HepG2 (cell line): ENCODE measurements at regions not wholly inside any gene's neighbourhood (a gene's known extent, or its start where the extent isn't known, plus 50 kb on each side); places are given as distances from the start of the nearest gene placed in this dataset.

Experiments
- BCL6 ChIP-seq: IDR thresholded peaks from 2 replicates; pipeline ENCODE4 v1.6.1; 2016; ENCODE audit warnings: missing genetic modification reagents, missing compliant biosample characterization
- BRF2 ChIP-seq: sonication (generic); formaldehyde crosslinking; IDR thresholded peaks from 2 replicates; pipeline ENCODE4 v1.8.1; 2022; ENCODE audit warnings: mild to moderate bottlenecking, missing genetic modification reagents
- CC2D1A ChIP-seq: sonication (generic); formaldehyde crosslinking; IDR thresholded peaks from 2 replicates; pipeline ENCODE4 v1.8.1; 2023; ENCODE audit warnings: mild to moderate bottlenecking, missing genetic modification reagents
- DMTF1 ChIP-seq: sonication (generic); formaldehyde crosslinking; IDR thresholded peaks from 2 replicates; pipeline ENCODE4 v1.4.0; 2020; ENCODE audit warnings: mild to moderate bottlenecking, missing genetic modification reagents
- GABPB1 ChIP-seq: IDR thresholded peaks from 2 replicates; pipeline ENCODE4 v1.6.1; 2016; ENCODE audit warnings: mild to moderate bottlenecking, missing genetic modification reagents, moderate library complexity, missing compliant biosample characterization
- GZF1 ChIP-seq: sonication (generic); formaldehyde crosslinking; IDR thresholded peaks from 2 replicates; pipeline ENCODE4 v1.5.1; 2020; ENCODE audit warnings: mild to moderate bottlenecking, missing genetic modification reagents
- JUNB ChIP-seq: sonication (generic); formaldehyde crosslinking; IDR thresholded peaks from 2 replicates; pipeline ENCODE4 v1.8.0; 2022; ENCODE audit warnings: missing genetic modification reagents, mild to moderate bottlenecking, borderline replicate concordance
- MAFF ChIP-seq: IDR thresholded peaks from 2 replicates; pipeline ENCODE4 v1.6.1; 2011; ENCODE audit warnings: low read depth, low read length, improper control_type of control experiment
- MBD4 ChIP-seq: IDR thresholded peaks from 2 replicates; pipeline ENCODE4 v1.6.1; 2012; ENCODE audit warnings: low read length, inconsistent platforms, borderline replicate concordance
- NR3C1 ChIP-seq: sonication (generic); formaldehyde crosslinking; IDR thresholded peaks from 2 replicates; pipeline ENCODE4 v1.4.0; 2020; ENCODE audit warnings: missing genetic modification reagents
- PAXIP1 ChIP-seq: sonication (generic); formaldehyde crosslinking; conservative IDR thresholded peaks from 2 replicates; pipeline ENCODE4 v1.4.0; 2020; ENCODE audit warnings: mild to moderate bottlenecking, missing genetic modification reagents, moderate library complexity
- RXRA ChIP-seq: sonication (generic); formaldehyde crosslinking; IDR thresholded peaks from 2 replicates; pipeline ENCODE4 v1.5.1; 2020; ENCODE audit warnings: missing genetic modification reagents
- ZMYM4 ChIP-seq: sonication (generic); formaldehyde crosslinking; IDR thresholded peaks from 2 replicates; pipeline ENCODE4 v1.8.1; 2023; ENCODE audit warnings: mild to moderate bottlenecking, missing genetic modification reagents
- ZNF142 ChIP-seq: sonication (generic); formaldehyde crosslinking; IDR thresholded peaks from 2 replicates; pipeline ENCODE4 v1.4.0; 2020; ENCODE audit warnings: missing genetic modification reagents
- ZNF160 ChIP-seq: sonication (generic); formaldehyde crosslinking; IDR thresholded peaks from 2 replicates; pipeline ENCODE4 v1.8.0; 2022; ENCODE audit warnings: mild to moderate bottlenecking, inconsistent platforms, missing genetic modification reagents
- ZNF510 ChIP-seq: sonication (generic); formaldehyde crosslinking; IDR thresholded peaks from 2 replicates; pipeline ENCODE4 v1.4.0; 2020; ENCODE audit warnings: low read depth, mild to moderate bottlenecking, missing genetic modification reagents
- ZNF740 ChIP-seq: sonication (generic); formaldehyde crosslinking; IDR thresholded peaks from 2 replicates; pipeline ENCODE4 v1.4.0; 2020; ENCODE audit warnings: missing genetic modification reagents
- ZSCAN20 ChIP-seq: sonication (generic); formaldehyde crosslinking; IDR thresholded peaks from 2 replicates; pipeline ENCODE4 v1.4.0; 2020; ENCODE audit warnings: missing genetic modification reagents, mild to moderate bottlenecking, borderline replicate concordance

- TF ChIP-seq PAXIP1 (CRISPR knock-in tag) (no peak), ZNF142 (CRISPR knock-in tag) (no peak), RXRA (no peak), ZNF740 (CRISPR knock-in tag) (no peak), ZSCAN20 (CRISPR knock-in tag) (no peak), GABPB1 (CRISPR knock-in tag) (peak; percentile 26; the same call in 1 of the 2 replicates), GZF1 (CRISPR knock-in tag) (no peak), MBD4 (no peak), ZNF160 (CRISPR knock-in tag) (no peak), DMTF1 (CRISPR knock-in tag) (no peak), JUNB (CRISPR knock-in tag) (no peak), NR3C1 (no peak), ZMYM4 (CRISPR knock-in tag) (no peak), BCL6 (CRISPR knock-in tag) (no peak), MAFF (0 out of 2 replicates have a peak, but pooled peaks have one; percentile 12), BRF2 (no peak), ZNF510 (CRISPR knock-in tag) (no peak), CC2D1A (CRISPR knock-in tag) (no peak)
These were observed 1289.1 kb upstream of the ADGRB3 start (continued) for GRCh38 chr6:67345946-67346345.
